Fibroblast of gingiva (primary cell): ENCODE measurements at regions not wholly inside any gene's neighbourhood (a gene's known extent, or its start where the extent isn't known, plus 50 kb on each side); places are given as distances from the start of the nearest gene placed in this dataset.

Experiments used
- DNase-seq: peaks from one replicate; pipeline ENCODE4 v3.0.0-alpha.2; 2011; ENCODE audit warnings: low read depth

GRCh38 chr7:17521437-17521836 lies 223.0 kb downstream of the AHR start:
- peak; percentile 80 for DNase-seq

- peak; percentile 81 for DNase-seq
These were observed 225.6 kb downstream of the AHR start for GRCh38 chr7:17523813-17524739.

GRCh38 chr7:17524746-17525145 lies 226.3 kb downstream of the AHR start:
- DNase-seq = no peak

- no peak for DNase-seq
These were observed 228.2 kb downstream of the AHR start for GRCh38 chr7:17526621-17527020.

- no peak for DNase-seq
These were observed 230.2 kb downstream of the AHR start for GRCh38 chr7:17528636-17529035.

- peak; percentile 83 for DNase-seq
These were observed 231.8 kb downstream of the AHR start for GRCh38 chr7:17530244-17530643.

GRCh38 chr7:17530741-17531421 lies 232.4 kb downstream of the AHR start:
- no peak for DNase-seq

- peak; percentile 59 for DNase-seq
These were observed 234.5 kb downstream of the AHR start for GRCh38 chr7:17532861-17533404.

- DNase-seq = no peak
These were observed 235.9 kb downstream of the AHR start for GRCh38 chr7:17534348-17534747.

- peak; percentile 82 for DNase-seq
These were observed 237.3 kb downstream of the AHR start for GRCh38 chr7:17535776-17536175.

GRCh38 chr7:17544401-17544800 lies 245.9 kb downstream of the AHR start:
- no peak for DNase-seq

GRCh38 chr7:17545348-17545747 lies 246.9 kb downstream of the AHR start:
- peak; percentile 43 for DNase-seq

- DNase-seq = no peak
These were observed 247.7 kb downstream of the AHR start for GRCh38 chr7:17546189-17546588.

GRCh38 chr7:17546592-17546991 lies 248.1 kb downstream of the AHR start:
- DNase-seq = peak; percentile 94

- no peak for DNase-seq
These were observed 249.7 kb downstream of the AHR start for GRCh38 chr7:17548014-17548653.

GRCh38 chr7:17549406-17549805 lies 251.0 kb downstream of the AHR start:
- no peak for DNase-seq

- DNase-seq = no peak
These were observed 253.9 kb downstream of the AHR start for GRCh38 chr7:17552373-17552772.

- peak; percentile 71 for DNase-seq
These were observed 254.5 kb downstream of the AHR start for GRCh38 chr7:17552952-17553351.

- DNase-seq = no peak
These were observed 256.0 kb downstream of the AHR start for GRCh38 chr7:17554341-17555015.

- peak; percentile 19 for DNase-seq
These were observed 257.9 kb downstream of the AHR start for GRCh38 chr7:17556247-17556956.

GRCh38 chr7:17557251-17557671 lies 258.8 kb downstream of the AHR start:
- DNase-seq = peak; percentile 87
